Loucy (cell line): ENCODE measurements at regions not wholly inside any gene's neighbourhood (a gene's known extent, or its start where the extent isn't known, plus 50 kb on each side); places are given as distances from the start of the nearest gene placed in this dataset.

Experiments used
- H2AFZ ChIP-seq: fragments of 200-600 bp; sonication (generic); 2 replicates; pipeline ENCODE4 v1.6.0; 2016; ENCODE audit warnings: antibody characterized with exemption, mild to moderate bottlenecking, low read length, moderate library complexity
- H3F3A ChIP-seq: fragments of 200-600 bp; 2 replicates; pipeline ENCODE4 v1.6.0; 2016; ENCODE audit warnings: antibody characterized with exemption, low read depth, mild to moderate bottlenecking
- H3K27me3 ChIP-seq: fragments of 200-600 bp; sonication (generic); 2 replicates; pipeline ENCODE4 v1.6.1; 2014; ENCODE audit warnings: low read length, mild to moderate bottlenecking; ENCODE audit not compliant: insufficient read depth, poor library complexity, severe bottlenecking
- H3K36me3 ChIP-seq: fragments of 200-600 bp; sonication (generic); 2 replicates; pipeline ENCODE4 v1.6.1; 2016; ENCODE audit warnings: low read length; ENCODE audit not compliant: insufficient read depth
- H3K4me1 ChIP-seq: fragments of 200-600 bp; sonication (generic); 2 replicates; pipeline ENCODE4 v1.5.1; 2014; ENCODE audit warnings: low read length, mild to moderate bottlenecking; ENCODE audit not compliant: insufficient read depth, poor library complexity, severe bottlenecking
- H3K4me2 ChIP-seq: fragments of 200-600 bp; sonication (generic); 2 replicates; pipeline ENCODE4 v1.6.0; 2014; ENCODE audit warnings: antibody characterized with exemption, low read length, low read depth, mild to moderate bottlenecking; ENCODE audit not compliant: poor library complexity, severe bottlenecking
- H3K4me3 ChIP-seq: fragments of 200-600 bp; sonication (generic); 2 replicates; pipeline ENCODE4 v1.5.1; 2014; ENCODE audit warnings: low read length, mild to moderate bottlenecking, mixed read lengths; ENCODE audit not compliant: poor library complexity, severe bottlenecking
- H3K79me2 ChIP-seq: fragments of 200-600 bp; sonication (generic); 2 replicates; pipeline ENCODE4 v1.6.1; 2014; ENCODE audit warnings: low read length; ENCODE audit not compliant: insufficient read depth
- H3K9ac ChIP-seq: fragments of 200-600 bp; sonication (generic); 2 replicates; pipeline ENCODE4 v1.6.0; 2014; ENCODE audit warnings: mild to moderate bottlenecking, low read depth, low read length, moderate library complexity; ENCODE audit not compliant: poor library complexity, severe bottlenecking
- H3K9me2 ChIP-seq: fragments of 200-600 bp; sonication (generic); replicated peaks from 2 replicates; pipeline ENCODE4 v1.6.1; 2016; ENCODE audit warnings: low read depth, low read length, mixed read lengths
- H3K9me3 ChIP-seq: fragments of 200-600 bp; sonication (generic); 2 replicates; pipeline ENCODE4 v1.6.1; 2014; ENCODE audit warnings: mild to moderate bottlenecking, antibody characterized with exemption, low read length, low read depth; ENCODE audit not compliant: insufficient read depth
- H4K20me1 ChIP-seq: fragments of 200-600 bp; sonication (generic); 2 replicates; pipeline ENCODE4 v1.6.0; 2014; ENCODE audit warnings: antibody characterized with exemption, low read length, mild to moderate bottlenecking; ENCODE audit not compliant: insufficient read depth, poor library complexity, severe bottlenecking
- CTCF ChIP-seq: fragments of 200-600 bp; sonication (generic); conservative IDR thresholded peaks from 2 replicates; pipeline ENCODE4 v1.5.1; 2014; ENCODE audit warnings: mild to moderate bottlenecking, antibody characterized with exemption, low read length
- EZH2phosphoT487 ChIP-seq: fragments of 200-600 bp; IDR thresholded peaks from 2 replicates; pipeline ENCODE4 v1.6.1; 2018; ENCODE audit warnings: antibody characterized with exemption, mild to moderate bottlenecking, moderate library complexity, borderline replicate concordance

- Histone ChIP-seq H3K9me2 (no peaks in the 10 kb centered on the region), H4K20me1 (no peaks in the 10 kb centered on the region), H3K79me2 (no peaks in the 10 kb centered on the region), H3K4me1 (no peaks in the 10 kb centered on the region), H3K9me3 (no peaks in the 10 kb centered on the region; the same call in 1 of the 2 replicates), H3K36me3 (no peaks in the 10 kb centered on the region), H3K4me3 (no peak overlapping the region), H3K4me2 (no peak overlapping the region), H3K9ac (no peak overlapping the region), H3F3A (no peaks in the 10 kb centered on the region), H3K27me3 (no peaks in the 10 kb centered on the region), H2AFZ (no peak overlapping the region)
- TF ChIP-seq CTCF (no peak), EZH2phosphoT487 (no peak)
These were observed 1217.7 kb downstream of the CDH11 start for GRCh38 chr16:63904182-63904581.

GRCh38 chr16:63896383-63897109 is 1225.3 kb downstream of the CDH11 start:
- Histone ChIP-seq H3K9ac (no peak overlapping the region), H3K79me2 (no peaks in the 10 kb centered on the region), H3K36me3 (no peaks in the 10 kb centered on the region), H3K4me3 (no peak overlapping the region), H4K20me1 (no peaks in the 10 kb centered on the region), H3K27me3 (no peaks in the 10 kb centered on the region), H3F3A (no peaks in the 10 kb centered on the region), H3K9me3 (no peaks in the 10 kb centered on the region), H3K4me2 (no peak overlapping the region), H2AFZ (no peak overlapping the region), H3K9me2 (no peaks in the 10 kb centered on the region), H3K4me1 (no peaks in the 10 kb centered on the region)
- TF ChIP-seq EZH2phosphoT487 (no peak), CTCF (no peak)

GRCh38 chr16:63890723-63891122 is 1231.1 kb downstream of the CDH11 start:
- Histone ChIP-seq H2AFZ (no peak overlapping the region), H3K4me1 (no peaks in the 10 kb centered on the region), H3K36me3 (no peaks in the 10 kb centered on the region), H3K4me3 (no peak overlapping the region), H3K9me2 (no peaks in the 10 kb centered on the region), H4K20me1 (no peaks in the 10 kb centered on the region), H3K9me3 (no peaks in the 10 kb centered on the region), H3K4me2 (no peak overlapping the region), H3K27me3 (no peaks in the 10 kb centered on the region), H3K9ac (no peak overlapping the region), H3K79me2 (no peaks in the 10 kb centered on the region), H3F3A (no peaks in the 10 kb centered on the region)
- TF ChIP-seq EZH2phosphoT487 (no peak), CTCF (no peak)
